ENCODE measurements at regions not wholly inside any gene's neighbourhood (a gene's known extent, or its start where the extent isn't known, plus 50 kb on each side); places are given as distances from the start of the nearest gene placed in this dataset.
"Not testable (repeated sequence)": the region's sequence is repeated elsewhere in the genome, so short reads cannot be mapped to it uniquely, and the experiment has no call there.

- no peaks in the 10 kb centered on the region for H3K27me3 ChIP-seq (replicated peaks in 1 of 7)
Observed at GRCh38 chrY:7654985-7655384, 743.4 kb upstream of the AMELY start.

GRCh38 chrY:7649866-7650265, 738.3 kb upstream of the AMELY start:
- H3K27me3 ChIP-seq (replicated peaks in 1 of 7); intact Hi-C loops (cut with DNase I; ENCODE audit: low total_unique reads); DNase-seq; H3K9me3 ChIP-seq; H3K36me3 ChIP-seq; H3K27ac ChIP-seq; H3K4me3 ChIP-seq; H3K4me1 ChIP-seq: not testable (repeated sequence)
- 85 to 95% (median 90%) methylated on average over 1 of the region's 1 CpG; no CpG with 5 or more reads in 2 of the 5 donors for WGBS, 5 donors

More at GRCh38 chrY:7654985-7655384, 743.4 kb upstream of the AMELY start:
- Histone ChIP-seq H3K9me3 (no peaks in the 10 kb centered on the region), H3K36me3 (no peaks in the 10 kb centered on the region), H3K4me3 (no peak overlapping the region), H3K27ac (no peak overlapping the region), H3K4me1 (no peaks in the 10 kb centered on the region)
- no peak for DNase-seq
- intact Hi-C loops (cut with DNase I; ENCODE audit: low total_unique reads), result no loop called here
- TF ChIP-seq CTCF (IDR thresholded peaks at IDR 0.05 in 8 of 11, conservative IDR thresholded peaks at IDR 0.05 in 3 of 11) (no peak), POLR2A (IDR thresholded peaks at IDR 0.05) (no peak), POLR2AphosphoS5 (IDR thresholded peaks at IDR 0.05) (no peak)
